HCT116 (cell line): ENCODE measurements at regions not wholly inside any gene's neighbourhood (a gene's known extent, or its start where the extent isn't known, plus 50 kb on each side); places are given as distances from the start of the nearest gene placed in this dataset.

Experiments
- ATAC-seq: fragments of 200-7000 bp; cut with Tn5 transposase; 2 replicates; pipeline ENCODE4 v1.9.1; 2020; ENCODE audit warnings: mild to moderate bottlenecking, moderate library complexity
- BruUV-seq: library from RNA; stranded (reverse); fragments of 400-500 nt; replicated peaks from 2 replicates; lab custom pipeline; 2021; lab: Mats Ljungman, UMichigan
- CTCF ChIA-PET: fragments of 300-600 bp; sonication (Branson Sonifier 250); formaldehyde crosslinking; loops from one replicate; lab custom pipeline; 2021; ENCODE audit warnings: antibody characterized with exemption; lab: Charles Lee
- POLR2A ChIA-PET: fragments of 300-600, 350-600 bp; sonication (Branson Sonifier 250); formaldehyde crosslinking; loops from one replicate; lab custom pipeline; 2021; ENCODE audit warnings: antibody characterized with exemption; lab: Charles Lee
- RAD21 ChIA-PET, 2 experiments: fragments of 300-600 bp; sonication (Branson Sonifier 250); formaldehyde crosslinking; loops; one replicate each; lab custom pipeline; 2023; ENCODE audit warnings: low total read pairs in 2 of 2; ENCODE audit not compliant: uncharacterized antibody in 2 of 2, unreplicated experiment in 2 of 2, low non-redundant PET in 1 of 2; lab: Charles Lee
- DNase-seq: peaks from one replicate; pipeline ENCODE4 v3.0.0-alpha.2; 2010; ENCODE audit warnings: low read depth, low spot score
- H2AFZ ChIP-seq: fragments of 200-600 bp; shearing (Covaris generic), sonication (generic); 2 replicates; pipeline ENCODE4 v1.6.1; 2017; ENCODE audit warnings: low read depth, mixed run types, mixed read lengths, antibody characterized with exemption, low read length; ENCODE audit not compliant: poor library complexity, severe bottlenecking
- H3K27ac ChIP-seq: 2 replicates; pipeline ENCODE4 v1.5.1; 2012; ENCODE audit warnings: low read depth, low read length
- H3K27me3 ChIP-seq: fragments of 200-600 bp; sonication (generic); 2 replicates; pipeline ENCODE4 v1.6.1; 2016; ENCODE audit warnings: mixed run types, low read length, mixed read lengths; ENCODE audit not compliant: insufficient read depth
- H3K36me3 ChIP-seq, 2 experiments: fragments of 200-500 bp in 1 of 2; fragments of 200-600 bp in 1 of 2; sonication (Bioruptor generic) in 1 of 2; sonication (generic) in 1 of 2; 2 replicates each; pipeline versions ENCODE4 v1.5.1 to v1.6.1; 2014 to 2016; ENCODE audit warnings: low read length in 2 of 2, inconsistent platforms in 1 of 2, mixed read lengths in 1 of 2, mixed run types in 1 of 2; ENCODE audit not compliant: insufficient read depth in 2 of 2, control insufficient read depth in 1 of 2
- H3K4me1 ChIP-seq, 2 experiments: fragments of 200-600 bp in 1 of 2; sonication (generic) in 1 of 2; 2 replicates each; pipeline versions ENCODE4 v1.5.1 to v1.6.1; 2012 to 2017; ENCODE audit warnings: low read length in 2 of 2, inconsistent platforms in 1 of 2, mild to moderate bottlenecking in 1 of 2, mixed read lengths in 1 of 2, mixed run types in 1 of 2, moderate library complexity in 1 of 2; ENCODE audit not compliant: insufficient read depth in 2 of 2, control insufficient read depth in 1 of 2
- H3K4me2 ChIP-seq: fragments of 200-600 bp; sonication (generic); 2 replicates; pipeline ENCODE4 v1.6.1; 2017; ENCODE audit warnings: mixed run types, low read length, mixed read lengths
- H3K4me3 ChIP-seq, 2 experiments: fragments of 200-600 bp in 1 of 2; sonication (generic) in 1 of 2; replicated peaks in 1 of 2; 2 replicates each; pipeline ENCODE4 v1.5.1; 2011 to 2016; ENCODE audit warnings: low read length in 2 of 2, control low read depth in 1 of 2, low read depth in 1 of 2, mild to moderate bottlenecking in 1 of 2, mixed read lengths in 1 of 2, mixed run types in 1 of 2
- H3K79me2 ChIP-seq: fragments of 200-600 bp; sonication (generic); 2 replicates; pipeline ENCODE4 v1.6.1; 2017; ENCODE audit warnings: mild to moderate bottlenecking, mixed run types, low read length, moderate library complexity, mixed read lengths; ENCODE audit not compliant: insufficient read depth
- H3K9ac ChIP-seq: fragments of 200-600 bp; sonication (generic); 2 replicates; pipeline ENCODE4 v1.6.1; 2016; ENCODE audit warnings: low read length, mixed read lengths
- H3K9me2 ChIP-seq: fragments of 200-600 bp; sonication (generic), shearing (Covaris generic); 2 replicates; pipeline ENCODE4 v1.6.1; 2017; ENCODE audit warnings: mixed run types, mild to moderate bottlenecking, moderate library complexity; ENCODE audit not compliant: insufficient read depth
- H3K9me3 ChIP-seq, 2 experiments: fragments of 200-500 bp in 1 of 2; fragments of 200-600 bp in 1 of 2; sonication (Bioruptor generic) in 1 of 2; sonication (generic) in 1 of 2; 2 replicates each; pipeline ENCODE4 v1.6.1; 2014 to 2017; ENCODE audit warnings: low read length in 2 of 2, mixed read lengths in 2 of 2, inconsistent platforms in 1 of 2, low read depth in 1 of 2, mild to moderate bottlenecking in 1 of 2, mixed run types in 1 of 2, moderate library complexity in 1 of 2; ENCODE audit not compliant: control insufficient read depth in 1 of 2, insufficient read depth in 1 of 2
- H4K20me1 ChIP-seq: fragments of 200-600 bp; sonication (generic), shearing (Covaris generic); 2 replicates; pipeline ENCODE4 v1.6.1; 2017; ENCODE audit warnings: mixed run types, mild to moderate bottlenecking, moderate library complexity; ENCODE audit not compliant: insufficient read depth
- EZH2 ChIP-seq: fragments of 200-600 bp; sonication (generic); IDR thresholded peaks from 2 replicates; pipeline ENCODE4 v1.6.1; 2017; ENCODE audit warnings: antibody characterized with exemption, mixed run types
- EZH2phosphoT487 ChIP-seq: fragments of 200-600 bp; IDR thresholded peaks from 2 replicates; pipeline ENCODE4 v1.6.1; 2018; ENCODE audit warnings: antibody characterized with exemption, borderline replicate concordance
- POLR2AphosphoS5 ChIP-seq: IDR thresholded peaks from 2 replicates; pipeline ENCODE4 v1.6.1; 2011; ENCODE audit warnings: mild to moderate bottlenecking, low read depth, low read length, moderate library complexity
- SRF ChIP-seq: IDR thresholded peaks from 2 replicates; pipeline ENCODE4 v1.6.1; 2012; ENCODE audit warnings: low read depth
- TCF7L2 ChIP-seq: IDR thresholded peaks from 2 replicates; pipeline ENCODE4 v1.7.0; 2011; ENCODE audit warnings: borderline replicate concordance, inconsistent platforms; ENCODE audit not compliant: insufficient read depth, insufficient read length; ENCODE audit errors: extremely low read depth
- ZFX ChIP-seq: fragments of 450-650 bp; IDR thresholded peaks from 2 replicates; pipeline ENCODE4 v1.6.1; 2017
- intact Hi-C: fragments of 100-400 bp; cut with micrococcal nuclease; formaldehyde crosslinking; loops from 2 replicates; pipeline ENCODE4 v1.10.0; 2022
- TF ChIP-seq, protein P1 (sequence below), 3 experiments: fragments of 200-600 bp in 1 of 3; sonication (generic) in 1 of 3; IDR thresholded peaks in 2 of 3; conservative IDR thresholded peaks in 1 of 3; 2 replicates each; pipeline ENCODE4 v1.5.1; 2012 to 2017; ENCODE audit warnings: low read depth in 2 of 3, low read length in 2 of 3, antibody characterized with exemption in 1 of 3, borderline replicate concordance in 1 of 3, control low read depth in 1 of 3, mild to moderate bottlenecking in 1 of 3, mixed read lengths in 1 of 3, mixed run types in 1 of 3, moderate library complexity in 1 of 3; ENCODE audit not compliant: insufficient read depth in 1 of 3
- TF ChIP-seq, protein P2 (sequence below): IDR thresholded peaks from 2 replicates; pipeline ENCODE4 v1.6.1; 2012

DNA sequence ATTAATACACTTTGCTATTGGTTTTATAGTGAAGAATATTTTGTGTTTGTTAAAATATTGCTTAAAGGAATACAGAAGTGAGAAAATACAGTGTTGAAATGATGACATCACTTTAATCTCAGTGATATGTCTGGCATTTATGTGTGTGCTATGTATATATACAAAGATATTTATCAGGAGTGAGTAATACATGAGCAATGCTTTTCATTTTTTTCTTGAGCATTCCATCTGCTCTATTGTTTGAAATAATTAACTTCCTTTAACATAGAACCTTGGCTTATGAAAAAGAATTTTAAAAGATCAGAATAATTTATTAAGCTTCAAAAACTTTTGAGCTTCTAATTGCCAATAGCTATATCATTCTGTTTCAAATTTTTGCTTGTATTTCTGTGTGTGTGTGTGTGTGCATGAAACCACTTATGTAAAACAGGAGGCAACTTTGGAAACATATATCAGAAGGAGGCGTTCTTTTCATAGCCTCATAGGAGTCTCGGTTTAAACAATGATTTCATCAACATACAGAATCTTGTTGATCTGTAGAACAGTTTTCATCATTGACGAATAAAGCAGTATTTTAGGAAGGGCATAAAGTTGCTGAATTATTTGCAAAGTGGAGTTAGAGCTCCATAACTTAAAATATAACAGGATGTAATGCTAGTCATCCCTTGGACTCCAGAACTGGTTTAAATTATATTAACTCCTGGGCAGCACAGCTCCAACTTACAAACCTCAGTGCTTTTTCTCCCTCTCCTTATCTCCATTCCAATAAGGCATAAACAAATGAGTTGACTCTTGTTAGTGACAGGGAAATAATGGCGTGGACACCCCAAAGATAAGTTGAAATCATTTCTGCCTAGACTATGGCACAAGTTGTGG is 228.4 kb upstream of the DGKB start:
- H3K27me3 ChIP-seq, result no peaks in the 10 kb centered on the region
- ATAC-seq, result no peak
- H3K9me3 ChIP-seq, result no peaks in the 10 kb centered on the region
- no peak overlapping the region for H3K4me3 ChIP-seq
- no peaks in the 10 kb centered on the region for H3K9me2 ChIP-seq
- BruUV-seq, result no TSS peak
- peaks cover 0 to 9% of the 10 kb centered on the region in 2 experiments; a peak in 2 of 4 replicates for H3K4me1 ChIP-seq
- no peak overlapping the region for H3K9ac ChIP-seq
- CTCF ChIA-PET, result no interaction called here
- no peaks in the 10 kb centered on the region for H4K20me1 ChIP-seq
- H3K4me2 ChIP-seq, result peak overlapping the region; percentile 17; the same call in 1 of the 2 replicates
- H3K79me2 ChIP-seq, result no peaks in the 10 kb centered on the region
- RAD21 ChIA-PET, result no interaction called here
- no peak overlapping the region for H2AFZ ChIP-seq
- intact Hi-C loops, result no loop called here
- no peaks in the 10 kb centered on the region for H3K36me3 ChIP-seq
- TF ChIP-seq SRF (no peak), ZFX (no peak), EZH2 (no peak), TCF7L2 (no peak), EZH2phosphoT487 (no peak), POLR2AphosphoS5 (no peak)
- TF ChIP-seq, protein P1, sequence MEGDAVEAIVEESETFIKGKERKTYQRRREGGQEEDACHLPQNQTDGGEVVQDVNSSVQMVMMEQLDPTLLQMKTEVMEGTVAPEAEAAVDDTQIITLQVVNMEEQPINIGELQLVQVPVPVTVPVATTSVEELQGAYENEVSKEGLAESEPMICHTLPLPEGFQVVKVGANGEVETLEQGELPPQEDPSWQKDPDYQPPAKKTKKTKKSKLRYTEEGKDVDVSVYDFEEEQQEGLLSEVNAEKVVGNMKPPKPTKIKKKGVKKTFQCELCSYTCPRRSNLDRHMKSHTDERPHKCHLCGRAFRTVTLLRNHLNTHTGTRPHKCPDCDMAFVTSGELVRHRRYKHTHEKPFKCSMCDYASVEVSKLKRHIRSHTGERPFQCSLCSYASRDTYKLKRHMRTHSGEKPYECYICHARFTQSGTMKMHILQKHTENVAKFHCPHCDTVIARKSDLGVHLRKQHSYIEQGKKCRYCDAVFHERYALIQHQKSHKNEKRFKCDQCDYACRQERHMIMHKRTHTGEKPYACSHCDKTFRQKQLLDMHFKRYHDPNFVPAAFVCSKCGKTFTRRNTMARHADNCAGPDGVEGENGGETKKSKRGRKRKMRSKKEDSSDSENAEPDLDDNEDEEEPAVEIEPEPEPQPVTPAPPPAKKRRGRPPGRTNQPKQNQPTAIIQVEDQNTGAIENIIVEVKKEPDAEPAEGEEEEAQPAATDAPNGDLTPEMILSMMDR (IDR thresholded peaks at IDR 0.05 in 2 of 3, conservative IDR thresholded peaks at IDR 0.05 in 1 of 3; ENCODE audit: borderline replicate concordance in 1 of 3, insufficient read depth in 1 of 3, low read depth in 2 of 3, low read length in 2 of 3), result no peak
- TF ChIP-seq, protein P2, sequence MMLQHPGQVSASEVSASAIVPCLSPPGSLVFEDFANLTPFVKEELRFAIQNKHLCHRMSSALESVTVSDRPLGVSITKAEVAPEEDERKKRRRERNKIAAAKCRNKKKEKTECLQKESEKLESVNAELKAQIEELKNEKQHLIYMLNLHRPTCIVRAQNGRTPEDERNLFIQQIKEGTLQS, result no peak
- POLR2A ChIA-PET, result no interaction called here
- no peak for DNase-seq
- no peak overlapping the region for H3K27ac ChIP-seq
